Colon (tissue), 2 donors: ENCODE measurements at regions not wholly inside any gene's neighbourhood (a gene's known extent, or its start where the extent isn't known, plus 50 kb on each side); places are given as distances from the start of the nearest gene placed in this dataset.
"Not testable (repeated sequence)": the region's sequence is repeated elsewhere in the genome, so short reads cannot be mapped to it uniquely, and the experiment has no call there.

Experiments
- FAIRE-seq: peaks from 2 replicates; lab custom pipeline; 2012; peaks lifted over from hg19 to GRCh38; lab: Jason Lieb, UNC
- donor health status: control.
- donor health status: control.

- FAIRE-seq = no peak
Measured at GRCh38 chr18:60893355-60894097, 439.7 kb upstream of the CDH20 start.

DNA sequence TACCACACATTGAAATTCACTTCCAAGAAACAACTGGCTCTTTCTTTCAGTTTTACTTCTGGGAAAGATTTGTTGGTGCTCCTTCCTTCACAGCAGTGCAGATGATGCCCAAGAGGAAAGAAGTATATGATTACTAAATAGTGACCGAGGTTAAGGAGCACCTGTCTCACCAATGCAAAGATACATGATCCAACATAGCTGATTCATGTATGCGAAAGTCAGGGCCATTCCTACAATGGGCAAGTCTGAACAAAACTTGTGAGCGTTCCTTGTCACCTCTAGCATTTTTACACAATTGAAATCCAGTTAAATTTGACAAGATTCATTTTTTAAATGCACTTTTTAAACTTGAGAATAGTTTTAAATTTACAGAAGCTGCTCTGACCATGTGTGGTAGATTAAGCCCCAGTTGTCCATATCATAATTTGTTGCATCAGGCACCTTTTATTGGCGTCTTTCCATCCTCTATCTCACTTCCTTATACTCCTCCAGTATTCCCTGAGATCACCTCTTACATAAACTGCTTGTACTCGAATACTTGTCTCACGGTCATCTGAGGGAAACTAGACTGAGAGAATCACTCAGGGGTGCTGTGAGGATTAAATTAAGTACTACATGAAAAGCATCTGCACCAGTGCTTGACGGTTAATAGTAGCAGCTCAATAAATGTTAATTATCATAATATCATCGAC is 438.8 kb upstream of the CDH20 start:
- FAIRE-seq = no peak

DNA sequence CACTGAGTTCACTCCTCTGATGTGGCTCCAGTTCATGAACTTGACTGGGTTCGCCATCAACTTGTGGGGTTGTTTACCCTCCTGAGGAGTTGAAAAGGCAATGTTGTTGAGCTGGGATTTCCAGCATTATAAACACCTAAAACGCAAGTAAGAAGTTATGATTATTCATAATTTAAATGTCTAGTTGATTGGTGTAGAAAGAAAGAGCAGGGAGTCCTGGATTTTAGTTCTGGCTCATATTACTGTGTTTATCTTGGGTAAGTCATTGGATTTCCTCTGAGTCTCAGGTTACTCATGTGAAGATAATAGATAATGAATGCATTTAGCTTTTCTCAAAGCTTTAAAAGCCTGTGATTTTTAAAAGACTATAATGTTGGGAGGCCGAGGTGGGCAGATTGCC is 438.0 kb upstream of the CDH20 start:
- no peak for FAIRE-seq

GRCh38 chr18:60898111-60898510 is 435.1 kb upstream of the CDH20 start:
- no peak for FAIRE-seq

DNA sequence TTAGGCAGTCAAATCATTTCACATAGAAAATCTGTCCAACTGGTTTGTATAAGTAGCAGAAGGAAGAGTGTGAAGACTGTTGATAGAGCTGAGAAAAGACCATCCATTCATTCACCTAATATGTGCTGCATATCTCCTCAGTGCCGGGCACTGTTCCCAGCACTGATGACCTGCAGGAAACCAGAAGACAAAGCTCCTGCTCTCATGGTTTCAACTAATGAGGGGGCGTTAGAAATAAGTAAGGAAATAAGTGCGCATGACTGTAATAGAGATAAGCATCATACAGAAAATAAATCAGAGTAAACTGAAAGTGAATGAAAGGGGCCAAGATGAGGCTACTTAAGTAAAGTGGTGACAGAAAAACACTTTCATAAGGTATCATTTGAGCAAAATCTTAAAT is 427.5 kb upstream of the CDH20 start:
- FAIRE-seq = no peak

DNA sequence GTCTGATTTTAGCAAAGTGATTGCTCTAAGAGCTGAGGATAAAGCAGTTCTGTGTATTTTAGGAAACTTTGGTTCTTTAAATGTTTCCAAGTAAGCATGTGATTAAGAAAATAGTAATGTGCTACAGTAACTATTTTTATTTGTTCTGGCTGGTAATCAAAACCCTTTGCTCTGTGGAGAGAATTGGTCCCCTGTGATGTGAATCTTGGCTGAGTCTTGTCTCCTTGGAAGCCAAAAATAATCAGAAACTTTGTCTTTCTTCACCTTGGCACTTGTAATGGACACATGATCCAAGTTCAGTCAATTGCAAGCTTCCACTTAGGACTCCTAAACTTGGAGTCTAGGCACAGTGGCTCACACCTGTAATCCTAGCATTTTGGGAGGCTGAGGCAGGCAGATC is 422.7 kb upstream of the CDH20 start:
- no peak for FAIRE-seq

DNA sequence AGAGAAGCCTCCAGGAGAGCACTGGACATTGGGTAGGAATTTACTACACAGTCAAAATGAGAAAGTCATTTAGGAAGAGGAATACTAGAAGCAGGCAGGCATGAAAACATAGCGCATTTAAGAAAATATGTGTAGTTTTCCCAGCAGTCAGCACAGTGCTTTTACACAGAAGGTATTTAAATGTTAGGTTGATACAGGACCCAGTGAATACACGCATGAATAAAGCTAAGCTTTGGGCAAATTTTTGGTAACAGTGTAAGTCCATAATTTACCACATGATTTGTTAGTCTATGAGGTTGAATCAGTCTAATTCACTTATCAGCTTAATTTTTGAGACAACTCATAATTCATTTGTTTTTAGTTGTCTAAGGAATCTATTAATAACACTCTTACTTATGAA is 421.7 kb upstream of the CDH20 start:
- FAIRE-seq = no peak

GRCh38 chr18:60915160-60915559 is 418.1 kb upstream of the CDH20 start:
- FAIRE-seq = no peak

DNA sequence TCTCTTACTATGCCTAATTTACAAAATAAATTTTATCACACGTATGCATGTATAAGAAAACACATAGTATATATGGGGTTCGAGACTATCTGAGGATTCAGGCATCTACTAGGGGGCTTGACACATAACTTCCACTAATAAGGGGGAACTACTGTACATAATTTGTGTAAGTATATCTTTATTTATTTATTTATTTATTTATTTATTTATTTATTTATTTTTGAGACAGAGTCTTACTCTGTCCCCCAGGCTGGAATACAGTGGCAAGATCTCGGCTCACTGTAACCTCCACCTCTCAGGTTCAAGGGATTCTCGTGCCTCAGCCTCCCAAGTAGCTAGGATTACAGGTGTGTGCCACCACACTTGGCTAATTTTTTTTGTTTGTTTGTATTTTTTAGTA is 414.4 kb upstream of the CDH20 start:
- FAIRE-seq = not testable (repeated sequence)

- FAIRE-seq = no peak
Measured at GRCh38 chr18:60925892-60926291, 407.3 kb upstream of the CDH20 start.

DNA sequence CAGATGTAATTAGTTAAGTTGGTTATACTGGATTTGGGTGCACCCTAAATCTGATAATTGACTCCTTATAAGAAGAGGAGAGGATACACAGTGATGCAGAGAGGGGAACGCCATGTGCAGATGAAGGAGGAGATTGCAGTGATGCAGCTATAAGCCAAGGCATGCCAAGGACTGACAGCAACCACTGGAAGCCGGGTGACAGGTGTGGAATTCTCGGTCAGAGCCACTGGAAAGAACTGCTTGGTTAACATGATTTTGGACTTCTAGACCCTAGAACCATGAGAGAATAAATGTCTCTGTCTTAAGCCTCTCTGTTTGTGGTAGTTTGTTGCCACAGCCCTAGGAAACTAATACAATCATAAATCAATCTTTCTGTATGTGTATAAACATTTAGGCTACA is 403.3 kb upstream of the CDH20 start:
- FAIRE-seq = no peak

- FAIRE-seq = no peak
Measured at GRCh38 chr18:60935041-60935910, 398.0 kb upstream of the CDH20 start.

DNA sequence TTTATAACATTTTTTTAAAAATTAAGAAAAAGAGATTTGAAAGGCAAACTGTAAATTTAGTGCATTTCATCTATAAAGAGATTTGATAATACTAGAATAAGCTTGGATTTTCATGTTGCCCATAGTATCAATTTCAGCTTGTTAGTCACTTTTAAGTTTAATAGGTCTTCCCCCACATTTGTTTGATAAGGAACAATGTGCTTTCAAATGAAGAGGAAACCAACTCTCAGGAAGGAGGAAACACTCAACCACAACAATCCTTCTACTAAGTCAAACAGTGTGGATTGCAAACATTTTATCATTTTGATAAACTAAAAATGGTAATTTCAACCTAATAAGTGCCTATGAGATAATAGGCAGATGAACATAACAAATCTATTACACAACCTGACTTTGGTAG is 397.1 kb upstream of the CDH20 start:
- no peak for FAIRE-seq

DNA sequence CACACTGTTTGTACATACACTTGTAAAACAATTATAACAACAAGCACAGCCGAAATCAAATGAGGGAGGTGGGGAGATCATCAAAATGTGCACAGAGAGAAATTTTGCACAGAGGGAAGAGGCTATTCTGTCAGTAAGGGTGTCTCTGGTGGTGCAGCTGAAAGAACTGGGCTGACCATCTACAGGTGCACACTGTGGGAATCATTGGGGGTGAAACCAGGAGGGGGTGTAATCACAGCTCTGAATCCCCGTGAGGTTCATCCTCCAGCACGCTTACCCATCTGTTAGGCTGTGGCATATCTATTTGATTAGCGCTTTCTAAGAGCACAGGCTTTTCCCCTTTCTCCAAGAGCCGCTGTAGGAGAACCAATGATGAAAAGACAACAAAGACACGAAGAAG is 389.9 kb upstream of the CDH20 start:
- FAIRE-seq = no peak

GRCh38 chr18:60950634-60951033 is 382.6 kb upstream of the CDH20 start:
- FAIRE-seq = no peak

DNA sequence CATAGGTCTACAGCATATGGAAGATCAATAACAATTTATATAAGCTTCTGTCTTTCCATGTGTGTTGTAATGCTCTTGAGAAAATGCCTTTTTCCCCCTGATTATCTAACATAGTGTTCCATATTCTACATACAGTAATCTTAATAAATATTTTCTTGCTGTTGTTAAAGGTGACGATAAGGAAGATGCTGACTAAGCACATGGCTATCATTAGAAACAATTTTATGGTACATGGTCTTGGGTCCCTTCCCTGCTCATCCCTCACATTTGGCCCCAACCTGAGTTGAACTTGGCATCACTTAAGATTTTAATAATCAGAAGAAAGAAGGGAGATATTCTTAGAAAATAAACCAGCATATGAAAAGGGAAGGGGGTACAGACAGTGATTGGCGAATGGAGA is 382.1 kb upstream of the CDH20 start:
- no peak for FAIRE-seq

DNA sequence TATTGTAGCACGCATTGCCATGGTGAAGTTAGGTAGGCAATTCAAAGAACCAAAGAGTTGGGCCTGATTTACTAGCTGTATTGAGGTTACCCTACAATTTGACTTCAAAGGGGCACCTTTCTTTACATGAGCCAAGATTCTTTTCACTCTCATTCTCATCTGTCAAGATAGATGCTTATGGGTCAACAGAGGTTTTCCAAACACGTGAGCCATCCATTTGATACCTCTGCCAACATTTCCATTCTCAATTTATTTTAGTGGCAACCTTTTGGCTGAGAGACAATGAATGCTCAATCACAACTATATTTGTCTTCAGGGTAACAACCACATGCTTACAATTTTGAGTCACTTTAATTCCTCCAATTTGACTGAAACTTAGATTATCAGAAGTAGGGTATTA is 370.6 kb upstream of the CDH20 start:
- no peak for FAIRE-seq

DNA sequence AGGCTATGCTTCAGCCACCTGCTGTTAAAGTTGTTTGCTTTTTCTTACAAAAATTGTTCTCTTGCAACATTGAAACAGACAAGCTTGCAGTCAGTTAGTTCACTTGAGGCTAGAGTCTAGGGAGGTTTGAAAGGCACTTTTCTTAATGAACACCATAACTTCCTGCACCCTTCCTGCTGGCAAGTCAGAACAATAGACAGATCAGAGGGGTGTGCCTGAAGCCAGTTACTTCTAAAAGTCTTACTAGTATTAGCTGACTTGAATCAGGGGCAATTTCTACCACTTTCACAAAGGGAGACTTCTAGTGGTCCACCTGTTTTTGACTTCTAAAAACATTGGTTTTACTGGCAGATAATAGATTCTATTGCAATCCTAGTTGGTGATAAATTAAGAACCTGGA is 367.4 kb upstream of the CDH20 start:
- FAIRE-seq = no peak

- FAIRE-seq = no peak
Measured at GRCh38 chr18:60966876-60967275, 366.4 kb upstream of the CDH20 start.

DNA sequence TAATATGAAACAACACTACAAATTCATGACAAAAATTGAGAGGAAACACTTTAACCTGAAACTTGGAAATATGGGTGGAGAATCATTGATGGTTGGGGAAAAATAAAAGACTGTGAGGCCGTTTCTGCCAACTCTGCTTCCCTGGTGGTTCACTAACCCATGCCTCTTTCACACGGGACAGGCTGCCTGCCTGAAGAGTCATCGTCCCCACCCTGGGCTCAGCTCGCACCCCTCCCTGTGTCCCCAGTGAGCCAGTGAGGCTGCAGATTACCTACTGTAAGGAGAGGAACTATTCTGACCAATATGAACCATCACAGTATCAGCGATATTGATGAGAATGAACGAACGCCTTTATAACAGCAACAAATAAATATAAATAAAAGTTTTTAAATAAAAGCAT is 357.8 kb upstream of the CDH20 start:
- no peak for FAIRE-seq

DNA sequence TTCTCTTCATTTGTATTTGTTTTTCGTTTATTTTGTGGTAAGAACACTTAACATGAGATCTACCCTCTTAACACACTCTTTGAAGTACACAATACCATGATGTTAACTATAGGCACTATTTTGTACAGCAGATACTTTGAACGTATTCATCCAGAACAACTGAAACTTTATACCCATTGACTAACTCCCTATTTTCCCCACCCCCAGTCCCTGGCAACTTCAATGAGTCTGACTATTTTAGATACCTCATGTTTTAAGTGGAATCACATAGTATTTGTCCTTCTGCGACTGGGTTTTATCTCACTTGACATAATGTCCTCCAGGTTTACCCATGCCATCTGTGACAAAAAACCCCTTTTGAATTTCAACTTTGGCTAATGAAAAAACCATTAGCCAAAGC is 356.3 kb upstream of the CDH20 start:
- FAIRE-seq = no peak

DNA sequence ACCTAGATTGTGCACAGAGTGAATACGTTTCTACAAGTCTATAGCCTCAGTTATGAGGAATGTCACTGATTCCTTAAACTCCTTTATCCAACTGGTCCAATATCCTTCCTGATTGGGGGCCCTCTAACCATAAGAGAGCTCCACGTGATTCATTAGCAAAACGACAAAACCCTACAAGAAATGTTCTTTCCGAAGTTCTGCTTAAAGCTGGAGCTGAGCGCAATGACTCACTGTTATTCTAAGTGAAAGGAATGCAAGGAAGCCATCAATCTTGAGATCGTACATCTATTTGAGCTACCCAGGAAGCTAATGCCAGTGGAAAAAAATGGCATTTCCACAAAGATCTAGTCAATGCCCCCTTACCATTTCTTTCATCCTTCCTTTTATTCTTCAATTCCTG is 354.9 kb upstream of the CDH20 start:
- no peak for FAIRE-seq

DNA sequence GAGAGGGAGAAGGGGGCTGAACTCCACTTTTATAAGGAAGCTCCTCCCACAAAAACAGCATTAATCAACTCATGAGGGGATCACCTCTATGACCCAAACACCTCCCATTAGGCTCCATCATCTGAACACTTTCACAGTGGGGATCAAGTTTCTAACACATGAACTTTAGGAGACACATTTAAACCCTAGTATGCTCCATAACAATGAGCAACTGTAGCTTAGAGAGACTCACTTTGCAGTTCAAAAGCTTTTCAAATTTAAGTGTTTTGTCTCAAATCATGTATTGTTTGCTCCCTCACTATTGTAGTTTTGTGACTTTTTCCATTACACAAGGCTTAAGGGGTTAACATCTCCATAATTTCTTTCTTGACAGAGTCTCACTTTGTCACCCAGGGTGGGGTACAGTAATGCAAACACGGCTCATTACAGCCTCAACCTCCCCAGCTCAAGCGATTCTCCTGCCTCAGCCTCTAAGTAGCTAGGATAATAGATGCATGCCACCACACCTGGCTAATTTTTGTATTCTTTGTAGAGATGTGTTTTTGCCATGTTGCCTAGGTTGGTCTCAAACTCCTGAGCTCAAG is 352.7 kb upstream of the CDH20 start:
- no peak for FAIRE-seq
